ENCODE measurements at regions not wholly inside any gene's neighbourhood (a gene's known extent, or its start where the extent isn't known, plus 50 kb on each side); places are given as distances from the start of the nearest gene placed in this dataset.

DNA sequence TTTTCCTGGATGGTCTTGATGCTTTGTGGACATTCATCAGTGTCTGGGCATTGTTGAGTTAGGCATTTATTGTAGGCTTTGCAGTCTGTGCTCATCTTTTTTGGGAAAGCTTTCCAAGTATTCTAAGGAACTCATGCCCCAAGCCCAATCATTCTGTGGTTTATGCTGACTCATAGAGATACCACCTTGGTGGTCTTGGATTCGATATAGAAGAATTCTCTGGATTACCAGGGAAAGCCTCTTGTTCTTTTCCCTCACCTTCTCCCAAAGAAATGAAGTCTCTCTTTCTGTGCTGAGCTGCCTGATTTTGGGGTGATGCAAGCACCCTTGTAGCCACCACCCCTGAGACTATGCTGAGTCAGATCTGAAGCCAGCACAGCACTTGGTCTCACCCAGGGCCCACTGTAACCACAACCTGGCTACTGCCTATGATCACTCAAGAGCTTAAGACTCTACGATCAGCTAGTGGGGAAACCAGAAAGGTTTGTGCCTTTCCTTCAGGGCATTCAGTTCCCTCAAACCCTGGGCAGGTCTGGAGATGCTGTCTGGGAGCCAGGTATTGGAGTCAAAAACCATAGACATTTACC is 422.6 kb downstream of the NUF2 start:
- BruUV-seq (replicated peaks) = no TSS peak
- H3K4me2 ChIP-seq (ENCODE audit: insufficient read depth, low read length) = no peak overlapping the region
- H3K27me3 ChIP-seq (ENCODE audit: control insufficient read depth in 2 of 2, insufficient read depth in 2 of 2, low read length in 2 of 2) = no peaks in the 10 kb centered on the region
- ATAC-seq = no peak
- no peaks in the 10 kb centered on the region for H3K79me2 ChIP-seq (ENCODE audit: control insufficient read depth, insufficient read depth, low read length)
- TF ChIP-seq ZBTB40 (IDR thresholded peaks at IDR 0.05) (no peak), ZBTB40 (CRISPR knock-in tag; IDR thresholded peaks at IDR 0.05) (no peak), E2F1 (CRISPR knock-in tag; IDR thresholded peaks at IDR 0.05) (no peak), SUPT5H (IDR thresholded peaks at IDR 0.05) (no peak), HDAC1 (IDR thresholded peaks at IDR 0.05) (no peak), ZNF184 (CRISPR knock-in tag; IDR thresholded peaks at IDR 0.05) (no peak), FOXJ3 (CRISPR knock-in tag; IDR thresholded peaks at IDR 0.05) (no peak), MCM5 (IDR thresholded peaks at IDR 0.05; ENCODE audit: low read depth) (no peak), TCFL5 (CRISPR knock-in tag; conservative IDR thresholded peaks at IDR 0.05) (no peak), SNIP1 (IDR thresholded peaks at IDR 0.05; ENCODE audit: low read depth) (no peak), IRF9 (tag; IDR thresholded peaks at IDR 0.05) (no peak)
- TF ChIP-seq, protein P1, sequence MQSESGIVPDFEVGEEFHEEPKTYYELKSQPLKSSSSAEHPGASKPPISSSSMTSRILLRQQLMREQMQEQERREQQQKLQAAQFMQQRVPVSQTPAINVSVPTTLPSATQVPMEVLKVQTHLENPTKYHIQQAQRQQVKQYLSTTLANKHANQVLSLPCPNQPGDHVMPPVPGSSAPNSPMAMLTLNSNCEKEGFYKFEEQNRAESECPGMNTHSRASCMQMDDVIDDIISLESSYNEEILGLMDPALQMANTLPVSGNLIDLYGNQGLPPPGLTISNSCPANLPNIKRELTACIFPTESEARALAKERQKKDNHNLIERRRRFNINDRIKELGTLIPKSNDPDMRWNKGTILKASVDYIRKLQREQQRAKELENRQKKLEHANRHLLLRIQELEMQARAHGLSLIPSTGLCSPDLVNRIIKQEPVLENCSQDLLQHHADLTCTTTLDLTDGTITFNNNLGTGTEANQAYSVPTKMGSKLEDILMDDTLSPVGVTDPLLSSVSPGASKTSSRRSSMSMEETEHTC (IDR thresholded peaks at IDR 0.05) = no peak
- ChIA-PET CTCF (ENCODE audit: low intra/inter-chr PET ratio) (no interaction called here), POLR2A (no interaction called here)
- no peaks in the 10 kb centered on the region for H3K36me3 ChIP-seq (ENCODE audit: control insufficient read depth, insufficient read depth, low read length)
- in situ Hi-C loops (cut with MboI) (no loop called here), intact Hi-C loops (cut with micrococcal nuclease) (no loop called here)
- WGBS (ENCODE audit: insufficient coverage, low coverage, missing lambda C conversion rate) = 0% methylated on average over 2 of the region's 2 CpGs
- no peak for FAIRE-seq
- H3K9ac ChIP-seq (ENCODE audit: insufficient read depth in 1 of 2, low read depth in 2 of 2, low read length in 2 of 2) = no peak overlapping the region
- H3K27ac ChIP-seq (ENCODE audit: extremely low read depth, low read depth, low read length) = no peak overlapping the region
- H3K4me1 ChIP-seq (replicated peaks in 1 of 2; ENCODE audit: control insufficient read depth in 2 of 2, insufficient read depth in 2 of 2, low read length in 2 of 2) = no peaks in the 10 kb centered on the region
- no peaks in the 10 kb centered on the region for H4K20me1 ChIP-seq (replicated peaks; ENCODE audit: control insufficient read depth, insufficient read depth, low read length)
- H3K4me3 ChIP-seq = no peak overlapping the region
- H3K9me3 ChIP-seq (replicated peaks; ENCODE audit: control insufficient read depth, insufficient read depth, low read depth, low read length) = peaks cover 3% of the 10 kb centered on the region; the same call in 1 of the 2 replicates
- no peak overlapping the region for H2AFZ ChIP-seq (ENCODE audit: low read depth, low read length)
- no peak for DNase-seq (ENCODE audit: extremely low read depth in 1 of 4, low spot score in 3 of 4)
- no peaks in the 10 kb centered on the region for H3K9me1 ChIP-seq (ENCODE audit: control insufficient read depth, insufficient read depth, low read length)

Measured in K562 (cell line).